Naive thymus-derived CD4-positive, alpha-beta T cell (primary cell): ENCODE measurements at regions not wholly inside any gene's neighbourhood (a gene's known extent, or its start where the extent isn't known, plus 50 kb on each side); places are given as distances from the start of the nearest gene placed in this dataset.
"Not testable (repeated sequence)": the region's sequence is repeated elsewhere in the genome, so short reads cannot be mapped to it uniquely, and the experiment has no call there.

Source experiments
- ATAC-seq: fragments of 150-1000 bp; cut with Tn5 transposase; 2 replicates; pipeline ENCODE4 v1.10.0; 2021; ENCODE audit warnings: mild to moderate bottlenecking, moderate library complexity
- CTCF ChIA-PET: fragments of 350-600 bp; sonication (Branson Sonifier 250); formaldehyde crosslinking; loops from one replicate; lab custom pipeline; 2021; ENCODE audit warnings: antibody characterized with exemption; lab: Charles Lee
- POLR2A ChIA-PET: fragments of 350-600 bp; sonication (Branson Sonifier 250); formaldehyde crosslinking; loops from one replicate; lab custom pipeline; 2021; ENCODE audit warnings: antibody characterized with exemption, inconsistent platforms; lab: Charles Lee
- DNase-seq, 9 donors: peaks; one replicate each; pipeline versions ENCODE4 v3.0.0 to v3.0.0-alpha.2; 2020 to 2022; ENCODE audit warnings: mixed read lengths in 1 of 9
- H3K27ac ChIP-seq: one replicate; pipeline ENCODE4 v1.7.0; 2013; ENCODE audit warnings: mild to moderate bottlenecking, low read depth, low read length, moderate library complexity
- H3K27me3 ChIP-seq, 2 donors: one replicate each; pipeline ENCODE4 v1.7.0; 2013; ENCODE audit warnings: low read length in 2 of 2, mild to moderate bottlenecking in 2 of 2, moderate library complexity in 2 of 2; ENCODE audit not compliant: control insufficient read depth in 2 of 2, insufficient read depth in 2 of 2
- H3K36me3 ChIP-seq, 3 experiments: 1 replicate in 2 of 3; 2 replicates in 1 of 3; pipeline ENCODE4 v1.7.0; 2013; ENCODE audit warnings: low read length in 3 of 3, mild to moderate bottlenecking in 3 of 3, moderate library complexity in 1 of 3; ENCODE audit not compliant: insufficient read depth in 3 of 3, control insufficient read depth in 2 of 3
- H3K4me1 ChIP-seq, 2 donors: one replicate each; pipeline ENCODE4 v1.7.0; 2013; ENCODE audit warnings: low read length in 2 of 2, mild to moderate bottlenecking in 2 of 2, moderate library complexity in 1 of 2; ENCODE audit not compliant: control insufficient read depth in 2 of 2, insufficient read depth in 2 of 2
- H3K4me3 ChIP-seq: 2 replicates; pipeline ENCODE4 v1.7.0; 2013; ENCODE audit warnings: mild to moderate bottlenecking, low read length
- H3K9me3 ChIP-seq, 3 experiments: 1 replicate in 2 of 3; 2 replicates in 1 of 3; pipeline ENCODE4 v1.7.0; 2013; ENCODE audit warnings: low read length in 3 of 3; ENCODE audit not compliant: control insufficient read depth in 2 of 3
- H3K27ac Mint-ChIP-seq, 9 donors: one replicate each; pipeline ENCODE4 v1.8.0; 2020 to 2022; ENCODE audit warnings: mixed read lengths in 9 of 9, mild to moderate bottlenecking in 8 of 9, moderate library complexity in 5 of 9, inconsistent platforms in 2 of 9
- H3K27me3 Mint-ChIP-seq, 5 donors: one replicate each; pipeline ENCODE4 v1.8.0; 2021 to 2022; ENCODE audit warnings: mixed read lengths in 5 of 5, mild to moderate bottlenecking in 1 of 5
- H3K36me3 Mint-ChIP-seq, 5 donors: one replicate each; pipeline ENCODE4 v1.8.0; 2020 to 2022; ENCODE audit warnings: mixed read lengths in 5 of 5, mild to moderate bottlenecking in 3 of 5, inconsistent platforms in 1 of 5
- H3K4me1 Mint-ChIP-seq, 7 donors: one replicate each; pipeline ENCODE4 v1.8.0; 2020 to 2022; ENCODE audit warnings: mixed read lengths in 7 of 7, mild to moderate bottlenecking in 3 of 7, inconsistent platforms in 1 of 7
- H3K4me3 Mint-ChIP-seq, 10 donors: one replicate each; pipeline ENCODE4 v1.8.0; 2020 to 2022; ENCODE audit warnings: mild to moderate bottlenecking in 10 of 10, mixed read lengths in 10 of 10, moderate library complexity in 6 of 10, inconsistent platforms in 2 of 10
- H3K9me3 Mint-ChIP-seq, 11 donors: one replicate each; pipeline ENCODE4 v1.8.0; 2020 to 2022; ENCODE audit warnings: mixed read lengths in 11 of 11, mild to moderate bottlenecking in 4 of 11, inconsistent platforms in 1 of 11, moderate library complexity in 1 of 11
- intact Hi-C, 2 donors: fragments of 100-400 bp; cut with micrococcal nuclease; formaldehyde crosslinking; loops; one replicate each; pipeline ENCODE4 v1.15.1; 2023

DNA sequence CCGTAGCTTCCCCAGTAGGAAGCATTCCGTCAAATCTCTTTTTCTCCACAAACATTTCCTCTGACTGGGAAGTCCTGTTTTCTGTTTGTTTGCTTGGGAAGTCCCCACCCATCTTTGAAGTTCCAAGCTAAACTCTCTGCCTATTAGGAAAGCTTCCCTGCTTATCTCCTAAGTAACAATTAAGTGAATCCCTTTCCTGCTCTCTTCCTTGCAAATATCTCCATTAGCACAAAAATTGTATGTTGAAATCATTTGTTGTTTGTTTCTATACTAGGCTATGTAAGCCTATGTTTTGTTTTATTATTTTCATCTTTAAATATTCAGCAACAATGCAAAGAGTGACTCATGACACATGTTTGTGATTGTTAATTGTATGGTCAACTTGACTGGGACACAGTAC, 812.6 kb upstream of the LRATD1 start:
- CTCF ChIA-PET, result no interaction called here
- DNase-seq (no peak), ATAC-seq (no peak)
- H3K4me1 ChIP-seq, result no peaks in the 10 kb centered on the region
- no peak overlapping the region for H3K27ac ChIP-seq
- intact Hi-C loops, result no loop called here
- POLR2A ChIA-PET, result no interaction called here
- Mint-ChIP-seq H3K27me3 (no peaks in the 10 kb centered on the region), H3K4me3 (no peak overlapping the region), H3K4me1 (no peaks in the 10 kb centered on the region), H3K36me3 (no peaks in the 10 kb centered on the region), H3K27ac (no peak overlapping the region), H3K9me3 (peaks cover 0 to 9% (median 0%) of the 10 kb centered on the region in 11 donors)
- no peaks in the 10 kb centered on the region for H3K27me3 ChIP-seq
- no peak overlapping the region for H3K4me3 ChIP-seq
- H3K36me3 ChIP-seq, result no peaks in the 10 kb centered on the region
- H3K9me3 ChIP-seq, result no peaks in the 10 kb centered on the region

DNA sequence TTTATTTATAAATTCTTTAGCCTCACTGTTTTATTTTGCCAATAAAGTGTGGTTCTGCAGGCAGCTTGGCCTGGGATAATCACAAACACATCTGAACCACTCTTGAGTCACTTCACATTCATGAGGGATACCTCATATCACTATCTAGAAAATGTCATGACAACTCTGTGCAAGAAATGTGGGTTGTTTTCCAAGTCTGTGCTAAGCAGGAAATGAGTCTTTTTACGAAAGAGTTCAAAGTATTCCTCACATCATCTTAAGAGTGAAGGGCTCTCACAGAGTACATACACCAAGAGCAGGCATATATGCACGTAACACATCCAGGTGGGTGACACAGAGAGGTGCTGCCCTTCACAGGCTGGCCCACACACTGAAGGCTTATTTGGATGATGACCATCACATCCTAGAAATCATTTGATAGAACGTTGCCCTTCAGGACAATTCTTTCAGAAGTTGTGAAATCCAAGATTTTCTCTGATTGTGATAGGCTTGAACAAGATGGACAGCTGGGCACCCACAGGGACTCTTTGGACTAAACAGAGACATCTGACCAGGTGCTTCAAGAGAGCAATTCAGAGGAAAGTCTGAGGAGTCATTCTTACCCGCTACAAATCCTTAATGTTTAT, 811.1 kb upstream of the LRATD1 start:
- H3K4me3 ChIP-seq, result no peak overlapping the region
- CTCF ChIA-PET, result no interaction called here
- no peaks in the 10 kb centered on the region for H3K36me3 ChIP-seq
- Mint-ChIP-seq H3K4me1 (no peaks in the 10 kb centered on the region), H3K36me3 (no peaks in the 10 kb centered on the region), H3K27ac (no peak overlapping the region), H3K4me3 (no peak overlapping the region), H3K9me3 (peaks cover 0 to 9% (median 0%) of the 10 kb centered on the region in 11 donors), H3K27me3 (no peaks in the 10 kb centered on the region)
- intact Hi-C loops, result no loop called here
- H3K27ac ChIP-seq, result no peak overlapping the region
- POLR2A ChIA-PET, result no interaction called here
- H3K27me3 ChIP-seq, result no peaks in the 10 kb centered on the region
- DNase-seq (no peak), ATAC-seq (no peak)
- no peaks in the 10 kb centered on the region for H3K4me1 ChIP-seq
- no peaks in the 10 kb centered on the region for H3K9me3 ChIP-seq

DNA sequence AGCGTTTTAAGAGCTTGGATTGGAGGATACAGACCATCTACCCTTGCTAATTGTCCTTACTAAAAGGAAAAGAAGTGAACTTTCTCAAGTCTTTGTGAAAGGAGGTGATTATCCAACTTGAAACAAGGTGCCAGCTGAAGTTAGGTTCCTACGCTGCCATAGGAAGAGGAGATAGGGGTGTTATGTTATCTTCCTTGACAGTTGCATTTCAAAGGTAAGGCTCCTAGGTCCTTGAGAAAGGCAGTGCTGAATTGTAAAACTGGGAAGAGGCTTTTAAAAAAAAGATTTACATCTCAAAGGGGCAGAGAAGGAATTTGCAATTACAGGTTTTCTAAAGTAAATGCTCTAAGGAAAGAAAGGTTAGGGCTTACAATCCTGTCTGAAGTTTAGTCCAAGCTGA, 810.2 kb upstream of the LRATD1 start:
- no peaks in the 10 kb centered on the region for H3K27me3 Mint-ChIP-seq
- no peaks in the 10 kb centered on the region for H3K36me3 Mint-ChIP-seq
- DNase-seq (no peak), ATAC-seq (no peak)
- H3K27ac Mint-ChIP-seq, result no peak overlapping the region
- no peaks in the 10 kb centered on the region for H3K36me3 ChIP-seq
- H3K4me1 Mint-ChIP-seq, result no peaks in the 10 kb centered on the region
- no peak overlapping the region for H3K4me3 ChIP-seq
- intact Hi-C loops, result no loop called here
- no peak overlapping the region for H3K27ac ChIP-seq
- H3K4me3 Mint-ChIP-seq, result no peak overlapping the region
- H3K9me3 ChIP-seq, result no peaks in the 10 kb centered on the region
- CTCF ChIA-PET, result no interaction called here
- no peaks in the 10 kb centered on the region for H3K4me1 ChIP-seq
- H3K9me3 Mint-ChIP-seq, result peaks cover 0 to 9% (median 0%) of the 10 kb centered on the region in 11 donors
- POLR2A ChIA-PET, result no interaction called here
- no peaks in the 10 kb centered on the region for H3K27me3 ChIP-seq

DNA sequence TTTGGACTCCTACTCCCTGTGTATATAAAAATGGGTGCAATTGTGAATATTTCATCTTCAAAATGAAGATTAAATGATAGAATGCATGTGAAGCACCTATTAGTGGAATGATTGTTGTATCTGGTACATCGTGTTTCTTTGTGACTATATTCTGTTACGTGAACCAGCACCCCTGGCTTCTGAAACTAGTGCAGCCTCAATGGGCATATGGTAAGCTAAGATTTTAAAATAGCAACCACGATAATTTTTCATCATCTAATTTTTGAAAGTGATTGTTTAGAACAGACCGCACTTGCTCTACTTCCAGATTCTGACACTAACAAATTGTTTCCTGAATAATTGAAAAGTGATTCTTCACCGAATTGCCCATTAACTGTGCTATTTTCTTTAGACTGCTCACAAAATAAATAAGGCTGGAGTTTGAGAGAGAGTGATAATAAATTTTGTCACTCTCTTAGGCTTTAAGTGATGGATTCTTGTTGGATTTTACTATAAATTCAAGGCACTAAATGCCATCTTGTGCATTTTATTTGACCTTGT, 806.1 kb upstream of the LRATD1 start:
- H3K36me3 Mint-ChIP-seq, result no peaks in the 10 kb centered on the region
- H3K4me3 Mint-ChIP-seq, result no peak overlapping the region
- H3K27ac Mint-ChIP-seq, result no peak overlapping the region
- POLR2A ChIA-PET, result no interaction called here
- H3K4me1 Mint-ChIP-seq, result no peaks in the 10 kb centered on the region
- CTCF ChIA-PET, result no interaction called here
- DNase-seq (no peak), ATAC-seq (no peak)
- H3K27me3 Mint-ChIP-seq, result no peaks in the 10 kb centered on the region
- no peaks in the 10 kb centered on the region for H3K36me3 ChIP-seq
- no peak overlapping the region for H3K4me3 ChIP-seq
- no peak overlapping the region for H3K27ac ChIP-seq
- H3K4me1 ChIP-seq, result no peaks in the 10 kb centered on the region
- intact Hi-C loops, result no loop called here
- H3K9me3 Mint-ChIP-seq, result peaks cover 0 to 13% (median 0%) of the 10 kb centered on the region in 11 donors
- H3K27me3 ChIP-seq, result no peaks in the 10 kb centered on the region
- no peaks in the 10 kb centered on the region for H3K9me3 ChIP-seq

DNA sequence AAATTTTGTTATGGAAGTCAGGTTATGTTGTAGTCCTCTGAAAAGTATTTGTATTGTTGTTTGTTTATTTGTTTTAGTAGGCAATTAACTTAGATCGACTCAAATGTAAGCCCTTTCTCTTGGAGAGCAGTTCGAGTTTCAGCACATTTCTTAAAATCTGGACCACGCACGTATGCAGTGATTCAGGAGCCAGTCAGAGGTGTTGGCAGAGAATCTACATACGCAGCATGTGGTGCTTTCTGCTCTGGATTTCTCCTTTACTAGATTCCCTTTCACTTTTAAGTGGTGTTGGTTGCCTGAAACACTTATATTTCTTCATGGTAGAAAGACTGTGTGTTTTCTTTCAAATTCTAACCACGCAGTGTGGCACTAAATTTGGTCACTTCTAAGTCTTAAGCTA, 773.9 kb upstream of the LRATD1 start:
- Histone ChIP-seq H3K36me3 (no peaks in the 10 kb centered on the region), H3K27ac (no peak overlapping the region), H3K9me3 (no peaks in the 10 kb centered on the region), H3K4me3 (no peak overlapping the region), H3K4me1 (no peaks in the 10 kb centered on the region), H3K27me3 (no peaks in the 10 kb centered on the region)
- no peak overlapping the region for H3K27ac Mint-ChIP-seq
- no peaks in the 10 kb centered on the region for H3K4me1 Mint-ChIP-seq
- ChIA-PET POLR2A (no interaction called here), CTCF (no interaction called here)
- H3K27me3 Mint-ChIP-seq, result no peaks in the 10 kb centered on the region
- no peak overlapping the region for H3K4me3 Mint-ChIP-seq
- DNase-seq (no peak), ATAC-seq (no peak)
- peaks cover 0 to 9% (median 2%) of the 10 kb centered on the region in 11 donors for H3K9me3 Mint-ChIP-seq
- H3K36me3 Mint-ChIP-seq, result no peaks in the 10 kb centered on the region
- intact Hi-C loops, result no loop called here

DNA sequence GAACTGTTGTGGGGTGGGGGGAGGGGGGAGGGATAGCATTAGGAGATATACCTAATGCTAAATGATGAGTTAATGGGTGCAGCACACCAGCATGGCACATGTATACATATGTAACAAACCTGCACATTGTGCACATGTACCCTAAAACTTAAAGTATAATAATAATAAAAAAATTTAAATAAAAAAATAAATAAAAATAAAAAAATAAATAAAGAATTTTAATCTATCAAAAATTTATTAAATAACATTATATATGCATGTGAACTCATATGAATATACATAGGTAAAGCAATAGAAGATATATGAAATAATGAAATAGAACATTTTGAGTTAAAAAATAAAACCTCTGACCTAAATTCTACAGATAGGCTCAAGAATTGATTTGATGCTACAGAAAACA, 764.2 kb upstream of the LRATD1 start:
- H3K4me1 Mint-ChIP-seq, H3K27me3 ChIP-seq, CTCF ChIA-PET, DNase-seq, intact Hi-C loops, H3K36me3 ChIP-seq, H3K27ac ChIP-seq, H3K9me3 ChIP-seq, H3K4me3 Mint-ChIP-seq, H3K4me3 ChIP-seq, ATAC-seq, H3K27ac Mint-ChIP-seq, H3K36me3 Mint-ChIP-seq, H3K4me1 ChIP-seq, H3K27me3 Mint-ChIP-seq, POLR2A ChIA-PET: not testable (repeated sequence)
- peaks cover 0 to 26% (median 7%) of the 10 kb centered on the region in 11 donors for H3K9me3 Mint-ChIP-seq

DNA sequence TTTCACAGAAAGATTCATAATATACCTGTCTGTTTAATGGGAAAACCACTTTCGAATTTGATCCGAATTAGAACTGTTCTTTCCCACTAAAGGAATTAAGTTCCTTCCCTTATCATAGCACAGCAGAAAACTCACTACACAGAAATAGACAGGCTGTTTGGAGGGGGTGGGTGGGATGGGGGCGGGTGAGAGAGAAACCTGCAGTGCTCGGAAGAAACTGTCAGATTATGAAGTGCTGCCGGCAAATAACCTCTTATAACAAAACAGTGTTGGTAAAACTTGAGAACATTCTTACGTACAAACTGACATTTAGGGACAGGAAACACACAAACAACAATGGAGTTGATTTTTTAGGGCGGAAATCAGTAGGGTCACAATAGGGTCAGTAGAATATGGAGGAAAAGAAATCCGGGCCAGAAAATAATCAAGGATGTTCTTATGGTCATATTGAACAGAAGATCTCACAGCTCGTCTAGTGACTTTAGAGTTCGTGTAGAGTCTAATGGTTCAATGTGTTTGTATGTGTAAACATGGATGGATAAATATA, 756.0 kb upstream of the LRATD1 start:
- Histone ChIP-seq H3K9me3 (no peaks in the 10 kb centered on the region), H3K27ac (no peak overlapping the region), H3K4me3 (no peak overlapping the region), H3K4me1 (no peaks in the 10 kb centered on the region), H3K36me3 (no peaks in the 10 kb centered on the region), H3K27me3 (no peaks in the 10 kb centered on the region)
- H3K4me3 Mint-ChIP-seq, result no peak overlapping the region
- no peaks in the 10 kb centered on the region for H3K36me3 Mint-ChIP-seq
- intact Hi-C loops, result no loop called here
- no peak for ATAC-seq
- H3K27ac Mint-ChIP-seq, result no peak overlapping the region
- H3K9me3 Mint-ChIP-seq, result peaks cover 0 to 5% (median 0%) of the 10 kb centered on the region in 11 donors
- H3K4me1 Mint-ChIP-seq, result no peaks in the 10 kb centered on the region
- DNase-seq, result no peak
- H3K27me3 Mint-ChIP-seq, result peaks cover 0 to 5% (median 0%) of the 10 kb centered on the region in 5 donors
- ChIA-PET CTCF (no interaction called here), POLR2A (no interaction called here)
